Thyroid gland (tissue), 4 donors: ENCODE measurements at regions not wholly inside any gene's neighbourhood (a gene's known extent, or its start where the extent isn't known, plus 50 kb on each side); places are given as distances from the start of the nearest gene placed in this dataset.

Experiments used
- DNase-seq, 2 donors: peaks; one replicate each; pipeline ENCODE4 v3.0.0-alpha.2; 2019
- H3K27ac ChIP-seq, 3 donors: fragments of 200-600 bp; sonication (generic); 1 replicate in 2 of 3; 2 replicates in 1 of 3; pipeline ENCODE4 v1.5.1; 2016 to 2019; ENCODE audit warnings: mild to moderate bottlenecking in 1 of 3, moderate library complexity in 1 of 3
- H3K27me3 ChIP-seq: fragments of 200-600 bp; sonication (generic); one replicate; pipeline ENCODE4 v1.5.1; 2019
- H3K36me3 ChIP-seq, 2 donors: fragments of 200-600 bp; sonication (generic); one replicate each; pipeline ENCODE4 v1.5.1; 2016 to 2019
- H3K4me1 ChIP-seq, 2 donors: fragments of 200-600 bp; sonication (generic); one replicate each; pipeline ENCODE4 v1.5.1; 2017 to 2019
- H3K4me3 ChIP-seq, 3 donors: fragments of 200-600 bp; sonication (generic); replicated peaks in 1 of 3; 1 replicate in 2 of 3; 2 replicates in 1 of 3; pipeline ENCODE4 v1.5.1; 2016; ENCODE audit warnings: mild to moderate bottlenecking in 1 of 3
- H3K9me3 ChIP-seq: fragments of 200-600 bp; sonication (generic); one replicate; pipeline ENCODE4 v1.5.1; 2017
- POLR2A ChIP-seq, 2 donors: fragments of 450-650 bp; IDR thresholded peaks; one replicate each; pipeline ENCODE4 v1.6.1; 2017; ENCODE audit warnings: antibody characterized with exemption in 2 of 2, mild to moderate bottlenecking in 2 of 2, moderate library complexity in 1 of 2
- WGBS, 2 donors: methylation state at CpG; one replicate each; pipeline ENCODE4 v1.1.5; 2017; 5-methylcytosine and 5-hydroxymethylcytosine counted together
- intact Hi-C: fragments of 100-400 bp; cut with DNase I; formaldehyde crosslinking; loops from one replicate; pipeline ENCODE4 v1.15.1; 2023
- TF ChIP-seq, protein P1 (sequence below), 6 experiments: fragments of 200-600 bp in 3 of 6; fragments of 450-650 bp in 3 of 6; sonication (generic) in 3 of 6; IDR thresholded peaks; one replicate each; pipeline ENCODE4 v1.5.1; 2016 to 2019; ENCODE audit warnings: antibody characterized with exemption in 6 of 6, mild to moderate bottlenecking in 2 of 6, inconsistent platforms in 1 of 6, moderate library complexity in 1 of 6

DNA sequence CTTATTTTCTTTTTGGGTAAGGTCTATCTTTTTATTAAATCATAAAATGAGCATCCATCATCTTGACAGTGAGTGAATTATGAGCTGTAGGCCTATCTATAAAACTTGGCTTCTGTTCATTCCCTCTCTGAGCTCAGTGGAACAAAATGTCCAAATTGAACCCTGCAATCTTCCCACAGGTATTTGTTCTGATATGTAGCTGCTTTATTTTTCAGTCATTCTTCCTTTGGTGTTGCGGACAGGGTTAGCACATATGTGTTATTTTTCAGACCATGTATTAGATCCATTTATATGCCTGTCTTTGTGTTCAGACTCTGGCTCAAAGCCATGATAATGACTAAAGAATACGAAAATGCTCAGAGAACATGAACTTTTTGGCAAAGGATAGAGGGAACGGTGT lies 201.6 kb upstream of the KIAA1217 start:
- WGBS, 2 donors = 85 to 88% methylated on average over 3 of the region's 3 CpGs
- Histone ChIP-seq H3K9me3 (no peaks in the 10 kb centered on the region), H3K27me3 (no peaks in the 10 kb centered on the region), H3K27ac (no peak overlapping the region), H3K4me1 (peaks cover 15 to 30% of the 10 kb centered on the region in 2 donors), H3K36me3 (no peaks in the 10 kb centered on the region), H3K4me3 (no peak overlapping the region)
- no peak for TF ChIP-seq POLR2A (IDR thresholded peaks at IDR 0.05)
- intact Hi-C loops = loop anchor here (10.0 kb wide), 1 partner anchor 347 kb away; no protein-coding TSS in a partner anchor
- no peak for DNase-seq

DNA sequence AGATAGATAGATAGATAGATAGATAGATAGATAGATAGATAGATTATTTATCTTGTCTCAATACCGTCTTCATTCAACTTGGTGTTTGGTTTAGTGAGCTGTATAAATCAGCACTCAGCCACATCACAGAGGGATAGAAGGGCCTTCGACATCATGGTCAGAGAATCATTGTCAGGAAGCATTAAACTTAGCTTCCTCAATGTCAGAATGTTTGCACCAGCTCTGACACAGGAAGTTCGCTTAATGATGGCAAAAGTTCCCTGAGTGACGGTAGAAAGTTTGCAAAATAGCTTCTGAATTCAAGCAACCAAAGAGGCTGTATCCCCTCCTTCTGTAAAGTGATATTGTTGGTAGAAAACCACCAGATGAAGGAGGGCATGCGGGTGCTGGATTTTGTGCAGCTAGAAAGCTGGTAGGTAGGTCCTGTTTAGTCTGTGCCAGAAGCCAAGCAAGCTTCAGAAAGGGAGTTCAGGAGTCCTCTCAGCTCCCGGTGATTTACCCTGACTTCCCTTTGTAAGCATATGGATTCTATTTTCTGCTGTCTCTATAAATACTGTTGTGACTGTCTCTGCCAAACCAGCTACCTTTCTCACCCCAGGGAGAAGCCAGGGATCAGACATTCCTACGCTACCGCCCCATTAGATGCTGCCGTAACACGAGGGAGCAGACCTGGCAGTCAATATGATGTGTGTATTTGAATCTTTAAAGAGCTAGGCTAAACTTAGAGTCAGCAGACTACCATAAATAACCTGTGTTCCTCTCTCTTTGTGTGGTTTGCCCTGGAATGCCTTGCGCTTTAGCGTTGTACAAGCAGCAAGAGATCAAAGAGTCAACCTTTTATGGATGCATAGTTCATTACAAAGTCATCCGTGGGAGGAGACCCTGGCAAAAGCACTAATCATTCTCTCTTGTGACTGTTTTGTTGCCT lies 200.5 kb upstream of the KIAA1217 start:
- Histone ChIP-seq H3K27ac (peak overlapping the region in 2 of 3 donors; percentile 35 to 50), H3K4me3 (no peak overlapping the region), H3K27me3 (no peaks in the 10 kb centered on the region), H3K4me1 (peaks cover 15 to 30% of the 10 kb centered on the region in 2 donors), H3K36me3 (no peaks in the 10 kb centered on the region), H3K9me3 (no peaks in the 10 kb centered on the region)
- 60 to 61% methylated on average over 13 of the region's 13 CpGs for WGBS, 2 donors
- no peak for TF ChIP-seq POLR2A (IDR thresholded peaks at IDR 0.05)
- TF ChIP-seq, protein P1, sequence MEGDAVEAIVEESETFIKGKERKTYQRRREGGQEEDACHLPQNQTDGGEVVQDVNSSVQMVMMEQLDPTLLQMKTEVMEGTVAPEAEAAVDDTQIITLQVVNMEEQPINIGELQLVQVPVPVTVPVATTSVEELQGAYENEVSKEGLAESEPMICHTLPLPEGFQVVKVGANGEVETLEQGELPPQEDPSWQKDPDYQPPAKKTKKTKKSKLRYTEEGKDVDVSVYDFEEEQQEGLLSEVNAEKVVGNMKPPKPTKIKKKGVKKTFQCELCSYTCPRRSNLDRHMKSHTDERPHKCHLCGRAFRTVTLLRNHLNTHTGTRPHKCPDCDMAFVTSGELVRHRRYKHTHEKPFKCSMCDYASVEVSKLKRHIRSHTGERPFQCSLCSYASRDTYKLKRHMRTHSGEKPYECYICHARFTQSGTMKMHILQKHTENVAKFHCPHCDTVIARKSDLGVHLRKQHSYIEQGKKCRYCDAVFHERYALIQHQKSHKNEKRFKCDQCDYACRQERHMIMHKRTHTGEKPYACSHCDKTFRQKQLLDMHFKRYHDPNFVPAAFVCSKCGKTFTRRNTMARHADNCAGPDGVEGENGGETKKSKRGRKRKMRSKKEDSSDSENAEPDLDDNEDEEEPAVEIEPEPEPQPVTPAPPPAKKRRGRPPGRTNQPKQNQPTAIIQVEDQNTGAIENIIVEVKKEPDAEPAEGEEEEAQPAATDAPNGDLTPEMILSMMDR (IDR thresholded peaks at IDR 0.05) = no peak
- DNase-seq = no peak
- intact Hi-C loops = loop anchor here (10.0 kb wide), 1 partner anchor 346 kb away; no protein-coding TSS in a partner anchor

DNA sequence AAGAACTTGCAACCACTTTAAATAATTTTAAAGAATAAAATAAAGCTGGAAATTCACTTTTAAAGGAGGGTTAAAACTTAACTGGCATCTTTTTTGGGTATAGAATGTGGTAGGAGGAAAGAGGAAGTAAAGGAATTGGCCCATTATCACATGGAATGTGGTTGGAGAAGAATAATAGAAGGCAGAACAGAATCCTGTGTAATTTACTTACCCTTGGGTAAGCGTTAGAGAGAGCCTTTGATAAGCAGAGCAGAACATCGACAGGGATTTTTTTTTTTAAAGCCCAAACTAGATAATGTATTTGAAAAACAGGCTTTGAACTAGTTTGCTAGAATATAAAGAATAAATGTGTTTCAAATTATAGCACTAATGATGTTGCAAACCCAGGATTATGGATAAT lies 199.8 kb upstream of the KIAA1217 start:
- intact Hi-C loops = loop anchor here (10.0 kb wide), 1 partner anchor 346 kb away; no protein-coding TSS in a partner anchor
- no peak for DNase-seq
- Histone ChIP-seq H3K36me3 (no peaks in the 10 kb centered on the region), H3K4me1 (peaks cover 15 to 30% of the 10 kb centered on the region in 2 donors), H3K4me3 (no peak overlapping the region), H3K27me3 (no peaks in the 10 kb centered on the region), H3K27ac (peak overlapping the region in 1 of 3 donors; percentile 50), H3K9me3 (no peaks in the 10 kb centered on the region)
- TF ChIP-seq, protein P1 (IDR thresholded peaks at IDR 0.05) = no peak
- no peak for TF ChIP-seq POLR2A (IDR thresholded peaks at IDR 0.05)
- 22 to 29% methylated on average over 2 of the region's 2 CpGs for WGBS, 2 donors

GRCh38 chr10:24009736-24010135 lies 199.2 kb upstream of the KIAA1217 start:
- no peak overlapping the region for H3K27ac ChIP-seq

DNA sequence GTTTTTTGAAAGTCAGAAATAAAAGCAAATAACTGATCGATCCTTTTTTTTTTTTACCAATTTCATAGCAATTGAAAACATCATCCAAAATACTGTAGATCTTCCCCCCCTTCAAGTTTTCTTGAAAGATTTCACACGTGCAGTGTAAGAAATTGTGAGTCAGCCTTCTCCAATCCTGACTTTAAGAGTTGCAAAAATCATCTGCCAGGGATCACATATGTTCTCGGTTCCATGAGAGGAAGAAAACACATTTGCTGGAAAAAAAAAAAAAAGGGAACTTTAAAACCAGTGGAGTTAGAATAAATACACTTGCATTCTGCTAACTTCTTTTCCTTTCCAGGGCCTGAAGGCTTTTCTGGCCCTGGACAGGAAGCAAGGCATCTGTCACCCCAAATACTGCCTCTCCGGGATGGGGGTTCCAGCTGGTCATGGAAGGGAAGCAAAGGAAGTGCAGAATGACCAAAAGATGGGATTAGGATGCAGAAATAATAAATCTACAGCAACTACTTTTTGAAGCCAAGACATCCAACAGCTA lies 198.4 kb upstream of the KIAA1217 start:
- Histone ChIP-seq H3K4me3 (no peak overlapping the region), H3K4me1 (peaks cover 15 to 30% of the 10 kb centered on the region in 2 donors), H3K27me3 (no peaks in the 10 kb centered on the region), H3K27ac (no peak overlapping the region), H3K36me3 (no peaks in the 10 kb centered on the region), H3K9me3 (no peaks in the 10 kb centered on the region)
- DNase-seq = no peak
- intact Hi-C loops = no loop called here
- WGBS, 2 donors = 76 to 81% methylated on average over 4 of the region's 4 CpGs
- TF ChIP-seq POLR2A (IDR thresholded peaks at IDR 0.05) = no peak
- TF ChIP-seq, protein P1 (IDR thresholded peaks at IDR 0.05) = no peak

More at GRCh38 chr10:24009736-24010135, 199.2 kb upstream of the KIAA1217 start:
- DNase-seq = no peak
- TF ChIP-seq, protein P1 (IDR thresholded peaks at IDR 0.05) = no peak
- TF ChIP-seq POLR2A (IDR thresholded peaks at IDR 0.05) = no peak
- WGBS, 2 donors = 88 to 96% methylated on average over 1 of the region's 1 CpG
- H3K4me1 ChIP-seq = peaks cover 15 to 30% of the 10 kb centered on the region in 2 donors
- no peak overlapping the region for H3K4me3 ChIP-seq
- intact Hi-C loops = loop anchor here (10.0 kb wide), 1 partner anchor 345 kb away; no protein-coding TSS in a partner anchor
- no peaks in the 10 kb centered on the region for H3K36me3 ChIP-seq
- no peaks in the 10 kb centered on the region for H3K27me3 ChIP-seq
- H3K9me3 ChIP-seq = no peaks in the 10 kb centered on the region
